ENCODE measurements at regions not wholly inside any gene's neighbourhood (a gene's known extent, or its start where the extent isn't known, plus 50 kb on each side); places are given as distances from the start of the nearest gene placed in this dataset.
"Not testable (repeated sequence)": the region's sequence is repeated elsewhere in the genome, so short reads cannot be mapped to it uniquely, and the experiment has no call there.

DNA sequence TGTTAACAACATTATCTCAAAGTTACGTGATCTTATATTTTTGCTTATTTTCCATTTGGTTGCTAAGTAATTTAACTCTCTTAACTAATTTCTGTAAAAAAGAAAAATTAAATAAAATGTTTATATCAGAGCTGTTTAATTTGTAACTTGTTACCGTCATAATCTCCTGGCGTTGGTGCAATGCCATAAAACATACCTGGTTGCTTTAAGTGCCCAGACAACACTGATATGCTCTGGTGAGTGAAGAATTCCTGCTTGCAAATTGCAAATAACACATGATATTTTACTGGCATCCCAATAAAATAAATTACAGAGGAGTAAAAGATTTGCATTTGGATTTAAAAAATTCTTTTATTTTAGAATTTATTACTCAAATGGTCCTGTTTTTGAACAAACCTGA is 640.1 kb upstream of the MIS18BP1 start:
- WGBS, 5 donors: 31 to 44% (median 33%) methylated on average over 3 of the region's 3 CpGs
- intact Hi-C loops (cut with DNase I; ENCODE audit: low total_unique reads): no loop called here
- Histone ChIP-seq H3K27ac (no peak overlapping the region), H3K4me1 (peaks cover 0 to 8% (median 3%) of the 10 kb centered on the region in 4 donors), H3K36me3 (no peaks in the 10 kb centered on the region), H3K4me3 (no peak overlapping the region), H3K27me3 (no peaks in the 10 kb centered on the region), H3K9me3 (peaks cover 0 to 9% (median 0%) of the 10 kb centered on the region in 4 donors)
- no peak for DNase-seq
- TF ChIP-seq POLR2AphosphoS5 (IDR thresholded peaks at IDR 0.05) (no peak), POLR2A (IDR thresholded peaks at IDR 0.05) (no peak), EP300 (IDR thresholded peaks at IDR 0.05) (no peak)
- TF ChIP-seq, protein P1, sequence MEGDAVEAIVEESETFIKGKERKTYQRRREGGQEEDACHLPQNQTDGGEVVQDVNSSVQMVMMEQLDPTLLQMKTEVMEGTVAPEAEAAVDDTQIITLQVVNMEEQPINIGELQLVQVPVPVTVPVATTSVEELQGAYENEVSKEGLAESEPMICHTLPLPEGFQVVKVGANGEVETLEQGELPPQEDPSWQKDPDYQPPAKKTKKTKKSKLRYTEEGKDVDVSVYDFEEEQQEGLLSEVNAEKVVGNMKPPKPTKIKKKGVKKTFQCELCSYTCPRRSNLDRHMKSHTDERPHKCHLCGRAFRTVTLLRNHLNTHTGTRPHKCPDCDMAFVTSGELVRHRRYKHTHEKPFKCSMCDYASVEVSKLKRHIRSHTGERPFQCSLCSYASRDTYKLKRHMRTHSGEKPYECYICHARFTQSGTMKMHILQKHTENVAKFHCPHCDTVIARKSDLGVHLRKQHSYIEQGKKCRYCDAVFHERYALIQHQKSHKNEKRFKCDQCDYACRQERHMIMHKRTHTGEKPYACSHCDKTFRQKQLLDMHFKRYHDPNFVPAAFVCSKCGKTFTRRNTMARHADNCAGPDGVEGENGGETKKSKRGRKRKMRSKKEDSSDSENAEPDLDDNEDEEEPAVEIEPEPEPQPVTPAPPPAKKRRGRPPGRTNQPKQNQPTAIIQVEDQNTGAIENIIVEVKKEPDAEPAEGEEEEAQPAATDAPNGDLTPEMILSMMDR (IDR thresholded peaks at IDR 0.05): no peak

DNA sequence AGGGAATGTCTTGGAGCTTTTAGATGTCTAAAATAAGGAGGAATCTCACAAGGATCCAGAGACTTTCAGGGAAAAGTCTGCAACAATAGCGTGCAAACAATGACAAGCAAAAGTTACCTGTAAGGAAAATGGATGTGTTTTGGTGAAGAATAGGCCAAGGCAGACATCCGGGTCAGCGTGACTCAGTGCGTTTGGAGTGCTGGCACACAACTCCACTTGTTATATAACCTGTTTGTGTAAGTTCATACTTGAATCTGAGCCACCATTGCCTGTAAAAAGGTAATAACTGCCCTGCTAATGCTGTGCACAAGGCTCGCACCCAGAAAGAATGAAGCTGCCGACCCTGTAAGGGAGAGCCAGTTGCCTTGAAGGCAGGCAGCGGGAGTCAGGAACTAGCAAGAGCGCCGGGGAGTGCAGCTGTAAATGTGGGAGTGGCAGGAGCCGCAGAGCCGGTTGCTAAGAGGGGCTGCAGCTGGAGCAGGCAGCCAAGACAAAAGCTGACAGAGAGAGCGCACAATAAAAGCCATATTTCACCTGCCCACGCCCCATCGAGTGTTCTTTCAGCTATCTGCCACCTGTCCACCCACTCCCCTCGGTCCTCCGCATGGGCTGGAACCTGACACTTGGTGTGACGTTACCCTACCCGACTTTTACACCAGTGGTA is 638.5 kb upstream of the MIS18BP1 start:
- 32 to 50% (median 44%) methylated on average over 18 of the region's 18 CpGs for WGBS, 5 donors
- intact Hi-C loops (cut with DNase I; ENCODE audit: low total_unique reads): no loop called here
- Histone ChIP-seq H3K36me3 (no peaks in the 10 kb centered on the region), H3K4me3 (peak overlapping the region in 1 of 4 donors; percentile 0), H3K27ac (no peak overlapping the region), H3K27me3 (no peaks in the 10 kb centered on the region), H3K4me1 (peaks cover 0 to 8% (median 3%) of the 10 kb centered on the region in 4 donors), H3K9me3 (peaks cover 0 to 9% (median 0%) of the 10 kb centered on the region in 4 donors)
- TF ChIP-seq POLR2AphosphoS5 (IDR thresholded peaks at IDR 0.05): no peak
- TF ChIP-seq, protein P1 (IDR thresholded peaks at IDR 0.05): no peak
- TF ChIP-seq POLR2A (IDR thresholded peaks at IDR 0.05): no peak
- no peak for TF ChIP-seq EP300 (IDR thresholded peaks at IDR 0.05)
- peak; percentile 36 to 50 for DNase-seq

DNA sequence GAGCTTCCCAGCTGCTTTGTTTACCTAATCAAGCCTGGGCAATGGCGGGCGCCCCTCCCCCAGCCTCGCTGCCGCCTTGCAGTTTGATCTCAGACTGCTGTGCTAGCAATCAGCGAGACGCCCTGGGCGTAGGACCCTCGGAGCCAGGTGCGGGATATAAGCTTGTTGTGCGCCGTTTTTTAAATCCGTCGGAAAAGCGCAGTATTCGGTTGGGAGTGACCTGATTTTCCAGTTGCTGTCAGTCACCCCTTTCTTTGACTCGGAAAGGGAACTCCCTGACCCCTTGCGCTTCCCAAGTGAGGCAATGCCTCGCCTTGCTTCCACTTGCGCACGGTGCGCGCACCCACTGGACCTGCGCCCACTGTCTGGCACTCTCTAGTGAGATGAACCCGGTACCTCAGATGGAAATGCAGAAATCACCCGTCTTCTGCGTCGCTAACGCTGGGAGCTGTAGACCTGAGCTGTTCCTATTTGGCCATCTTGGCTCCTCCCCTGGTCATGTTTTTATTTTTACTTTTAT is 635.8 kb upstream of the MIS18BP1 start:
- H3K4me3 ChIP-seq; DNase-seq; H3K36me3 ChIP-seq; H3K9me3 ChIP-seq; H3K4me1 ChIP-seq; H3K27me3 ChIP-seq; H3K27ac ChIP-seq; intact Hi-C loops (cut with DNase I; ENCODE audit: low total_unique reads): not testable (repeated sequence)
- 77 to 86% (median 83%) methylated on average over 25 to 28 of the region's 28 CpGs for WGBS, 5 donors

DNA sequence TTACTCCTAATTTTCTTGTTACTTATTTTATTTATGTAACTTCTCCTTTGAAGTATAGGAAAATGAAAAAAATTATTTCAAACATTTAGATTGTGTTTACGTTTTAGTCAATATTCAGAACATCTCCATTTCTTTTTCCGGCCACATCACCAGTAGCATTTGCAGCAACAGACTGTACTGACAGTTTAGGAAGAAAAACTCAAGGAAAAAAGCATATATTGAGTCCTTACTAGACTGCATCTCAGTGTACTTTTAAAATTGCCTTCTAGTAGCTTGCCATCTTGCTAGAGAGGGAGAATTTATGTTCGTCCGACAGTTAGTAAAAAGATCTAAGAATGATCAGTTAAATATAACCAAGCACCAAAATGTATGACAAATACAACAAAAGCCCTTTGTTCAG is 625.0 kb upstream of the MIS18BP1 start:
- 70 to 97% (median 94%) methylated on average over 4 of the region's 4 CpGs for WGBS, 5 donors
- intact Hi-C loops (cut with DNase I; ENCODE audit: low total_unique reads): no loop called here
- Histone ChIP-seq H3K9me3 (peaks cover 0 to 9% (median 8%) of the 10 kb centered on the region in 4 donors), H3K27me3 (no peaks in the 10 kb centered on the region), H3K4me1 (no peaks in the 10 kb centered on the region), H3K27ac (no peak overlapping the region), H3K4me3 (no peak overlapping the region), H3K36me3 (no peaks in the 10 kb centered on the region)
- DNase-seq: no peak
- TF ChIP-seq, protein P1 (IDR thresholded peaks at IDR 0.05): no peak
- no peak for TF ChIP-seq POLR2AphosphoS5 (IDR thresholded peaks at IDR 0.05)

DNA sequence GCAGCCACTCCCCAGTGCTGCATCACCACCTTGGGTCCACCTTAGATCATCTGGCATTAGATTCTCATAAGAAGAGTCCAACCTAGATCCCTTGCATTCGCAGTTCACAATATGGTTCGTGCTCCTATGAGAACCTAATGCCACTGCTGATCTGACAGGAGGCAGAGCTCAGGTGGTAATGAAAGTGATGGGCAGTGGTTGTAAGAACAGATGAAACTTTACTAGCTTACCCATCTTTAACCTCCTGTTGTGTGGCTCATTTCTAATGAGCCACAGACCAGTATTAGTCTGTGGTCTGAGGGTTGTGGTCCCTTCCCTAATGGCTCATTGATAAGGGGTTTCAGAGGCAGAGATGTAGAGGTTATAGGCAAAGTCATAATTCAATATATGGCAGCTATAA is 615.9 kb upstream of the MIS18BP1 start:
- intact Hi-C loops (cut with DNase I; ENCODE audit: low total_unique reads): no loop called here
- WGBS, 5 donors: 82 to 91% (median 86%) methylated on average over 2 of the region's 2 CpGs

More for the DNA sequence above, 615.9 kb upstream of the MIS18BP1 start:
- no peak overlapping the region for H3K4me3 ChIP-seq
- TF ChIP-seq, protein P1 (IDR thresholded peaks at IDR 0.05): no peak
- TF ChIP-seq POLR2AphosphoS5 (IDR thresholded peaks at IDR 0.05): no peak
- TF ChIP-seq EP300 (IDR thresholded peaks at IDR 0.05): no peak
- no peak for TF ChIP-seq POLR2A (IDR thresholded peaks at IDR 0.05)
- H3K4me1 ChIP-seq: no peaks in the 10 kb centered on the region
- H3K27ac ChIP-seq: no peak overlapping the region
- no peak for DNase-seq
- H3K9me3 ChIP-seq: peaks cover 0 to 17% (median 8%) of the 10 kb centered on the region in 4 donors
- H3K27me3 ChIP-seq: no peaks in the 10 kb centered on the region
- H3K36me3 ChIP-seq: no peaks in the 10 kb centered on the region
